Activated naive CD4-positive, alpha-beta T cell treated with anti-CD3 and anti-CD28 coated beads for 36 hours (primary cell): ENCODE measurements at regions not wholly inside any gene's neighbourhood (a gene's known extent, or its start where the extent isn't known, plus 50 kb on each side); places are given as distances from the start of the nearest gene placed in this dataset.

Experiments
- CTCF ChIA-PET: fragments of 350-600 bp; sonication (Branson Sonifier 250); formaldehyde crosslinking; loops from one replicate; lab custom pipeline; 2021; ENCODE audit warnings: antibody characterized with exemption; lab: Charles Lee
- DNase-seq: peaks from one replicate; pipeline ENCODE4 v3.0.0-alpha.2; 2020
- H3K27ac Mint-ChIP-seq: one replicate; pipeline ENCODE4 v1.8.0; 2021; ENCODE audit warnings: mild to moderate bottlenecking, mixed read lengths
- H3K27me3 Mint-ChIP-seq: one replicate; pipeline ENCODE4 v1.8.0; 2021; ENCODE audit warnings: low read depth, mixed read lengths
- H3K36me3 Mint-ChIP-seq: one replicate; pipeline ENCODE4 v1.8.0; 2021; ENCODE audit warnings: low read depth, mixed read lengths
- H3K4me1 Mint-ChIP-seq: one replicate; pipeline ENCODE4 v1.8.0; 2021; ENCODE audit warnings: low read depth, mixed read lengths
- H3K4me3 Mint-ChIP-seq: one replicate; pipeline ENCODE4 v1.8.0; 2021; ENCODE audit warnings: mild to moderate bottlenecking, moderate library complexity, mixed read lengths
- H3K9me3 Mint-ChIP-seq: one replicate; pipeline ENCODE4 v1.8.0; 2021; ENCODE audit warnings: mixed read lengths
- intact Hi-C: fragments of 100-400 bp; cut with micrococcal nuclease; formaldehyde crosslinking; loops from one replicate; pipeline ENCODE4 v1.15.1; 2023

DNA sequence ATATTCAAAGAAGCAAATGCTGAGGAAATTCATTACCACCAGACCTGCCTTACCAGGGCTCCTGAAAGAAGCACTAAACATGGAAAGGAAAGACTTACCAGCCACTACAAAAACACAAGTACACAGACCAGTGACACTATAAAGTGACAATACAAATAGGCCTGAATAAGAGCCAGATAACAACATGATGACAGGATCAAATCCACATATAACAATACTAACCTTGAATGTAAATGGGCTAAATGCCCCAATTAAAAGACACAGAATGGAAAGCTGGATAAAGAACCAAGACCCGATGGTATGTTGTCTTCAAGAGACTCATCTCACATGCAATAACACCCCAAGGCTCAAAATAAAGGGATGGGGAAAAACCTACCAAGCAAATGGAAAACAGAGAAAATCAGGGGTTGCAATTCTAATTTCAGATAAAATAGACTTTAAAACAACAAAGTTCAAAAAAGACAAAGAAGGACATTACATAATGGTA, 353.4 kb downstream of the LNPK start:
- no peak for DNase-seq
- CTCF ChIA-PET, result no interaction called here
- Mint-ChIP-seq H3K4me3 (no peak overlapping the region), H3K27me3 (peaks cover 12% of the 10 kb centered on the region), H3K9me3 (no peaks in the 10 kb centered on the region), H3K36me3 (no peaks in the 10 kb centered on the region), H3K4me1 (no peaks in the 10 kb centered on the region), H3K27ac (no peak overlapping the region)
- intact Hi-C loops, result no loop called here

DNA sequence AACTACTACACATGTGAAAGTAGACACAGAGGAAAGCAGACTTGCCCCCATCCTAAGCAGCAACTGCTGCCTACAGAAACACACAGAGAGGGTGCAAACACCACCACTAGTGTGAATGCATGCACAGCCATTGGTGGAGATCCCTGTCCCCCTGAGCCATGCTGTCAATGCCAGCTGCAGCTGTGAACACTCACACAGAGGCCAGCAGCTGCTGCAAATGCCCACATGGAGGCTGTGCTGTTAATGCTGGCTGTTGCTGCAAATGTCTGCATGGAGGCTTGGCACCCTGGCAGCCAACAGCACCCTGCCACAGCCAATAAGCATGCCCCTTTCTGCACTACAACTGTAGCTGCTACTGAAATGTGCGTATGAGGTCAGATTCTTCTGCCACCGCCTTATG, 355.0 kb downstream of the LNPK start:
- Mint-ChIP-seq H3K4me1 (no peaks in the 10 kb centered on the region), H3K9me3 (no peaks in the 10 kb centered on the region), H3K27me3 (peaks cover 12% of the 10 kb centered on the region), H3K4me3 (no peak overlapping the region), H3K27ac (no peak overlapping the region), H3K36me3 (no peaks in the 10 kb centered on the region)
- DNase-seq, result no peak
- intact Hi-C loops, result no loop called here
- CTCF ChIA-PET, result no interaction called here

DNA sequence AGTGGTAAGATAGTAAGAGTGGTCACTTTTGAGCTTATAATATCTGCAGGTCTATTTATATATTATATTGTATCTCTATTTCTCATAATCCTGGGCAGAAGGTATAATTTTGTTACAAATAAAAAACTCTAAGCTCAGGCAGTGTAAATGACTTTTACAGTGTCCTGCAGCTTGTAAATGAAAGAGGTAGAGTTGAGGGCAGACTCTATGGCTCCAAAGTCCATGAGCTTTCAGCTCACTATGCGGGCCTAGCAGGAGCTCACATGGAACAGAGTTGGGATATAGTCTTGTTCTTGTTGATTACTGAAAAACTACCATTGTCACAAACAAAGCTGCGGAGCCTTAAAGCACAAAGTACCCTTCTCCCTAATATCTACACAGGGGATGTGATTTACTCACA, 361.4 kb downstream of the LNPK start:
- CTCF ChIA-PET, result interaction anchor here (0.9 kb wide), 1 partner anchor 225 kb away, joined by 3 read pairs; no protein-coding TSS in a partner anchor
- no peak for DNase-seq
- Mint-ChIP-seq H3K4me3 (no peak overlapping the region), H3K27me3 (peaks cover 7% of the 10 kb centered on the region), H3K4me1 (no peaks in the 10 kb centered on the region), H3K9me3 (no peaks in the 10 kb centered on the region), H3K36me3 (no peaks in the 10 kb centered on the region), H3K27ac (no peak overlapping the region)
- intact Hi-C loops, result no loop called here

GRCh38 chr2:175633227-175633626, 368.8 kb downstream of the LNPK start:
- no peak overlapping the region for H3K27ac Mint-ChIP-seq
- no peak for DNase-seq
- H3K9me3 Mint-ChIP-seq, result no peaks in the 10 kb centered on the region
- peaks cover 9% of the 10 kb centered on the region for H3K27me3 Mint-ChIP-seq
- no peak overlapping the region for H3K4me3 Mint-ChIP-seq
- H3K4me1 Mint-ChIP-seq, result no peaks in the 10 kb centered on the region
- no peaks in the 10 kb centered on the region for H3K36me3 Mint-ChIP-seq
- intact Hi-C loops, result no loop called here
- CTCF ChIA-PET, result no interaction called here

DNA sequence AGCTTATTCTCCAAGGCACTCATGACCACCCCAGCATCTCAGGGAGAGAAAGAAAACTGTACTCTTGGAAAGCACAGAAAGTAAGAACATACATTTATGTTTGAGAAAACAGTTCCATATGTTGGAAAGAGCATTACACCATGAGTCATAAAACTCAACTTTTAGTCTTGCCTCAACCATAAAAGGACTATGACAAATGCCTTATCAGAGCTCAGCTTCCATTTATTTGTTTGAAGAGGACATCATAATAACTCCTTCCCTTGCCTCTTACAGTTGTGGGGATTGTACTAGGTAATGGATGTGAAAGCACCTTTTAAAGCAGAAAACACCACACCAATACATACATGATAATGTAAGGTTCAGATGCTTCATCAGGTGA, 370.8 kb downstream of the LNPK start:
- H3K27ac Mint-ChIP-seq, result no peak overlapping the region

DNA sequence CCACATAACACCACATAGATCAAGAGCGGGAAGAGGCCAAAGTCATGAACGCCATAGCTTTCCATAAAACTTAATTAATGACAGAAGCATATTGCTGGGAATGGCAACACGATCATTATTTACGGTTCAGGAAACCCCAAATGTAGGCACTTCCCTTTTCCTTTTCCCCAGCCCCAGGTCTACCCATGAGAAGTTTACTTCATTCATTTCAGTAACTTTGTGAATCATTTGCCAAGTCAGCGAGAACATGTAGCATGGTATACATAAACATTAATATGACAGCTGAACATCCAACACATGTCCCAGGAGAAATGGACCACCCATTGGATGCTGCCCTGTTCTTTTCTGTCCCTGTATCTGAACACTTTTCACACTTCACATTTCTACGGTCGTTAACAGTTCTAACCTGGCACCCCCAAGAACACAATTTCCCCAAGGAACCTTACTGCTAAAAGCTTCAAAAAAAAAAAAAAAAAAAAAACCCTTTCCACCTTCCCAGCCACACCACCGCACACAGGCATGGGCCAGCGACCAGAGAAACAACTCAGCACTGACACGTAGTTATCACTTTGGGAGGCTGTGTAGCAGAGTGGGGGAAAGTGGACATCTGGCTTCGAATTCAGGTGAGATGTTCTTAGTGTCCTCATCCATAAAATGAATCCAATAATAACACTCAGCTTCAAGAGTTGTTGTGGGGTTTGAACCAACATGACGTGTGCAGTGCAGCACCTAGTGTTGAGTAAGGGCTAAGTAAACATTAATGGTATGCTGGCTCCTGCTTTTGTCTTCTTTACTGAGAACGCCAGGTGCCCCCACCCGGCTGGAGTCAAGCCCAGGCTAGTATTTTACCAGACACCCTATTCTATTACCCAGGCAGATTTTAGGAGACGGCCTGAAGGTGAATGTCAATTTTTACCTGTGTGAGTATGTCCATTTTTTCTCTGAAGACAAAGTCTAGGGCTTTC, 371.5 kb downstream of the LNPK start:
- H3K36me3 Mint-ChIP-seq, result no peaks in the 10 kb centered on the region
- H3K27ac Mint-ChIP-seq, result no peak overlapping the region
- peaks cover 5% of the 10 kb centered on the region for H3K27me3 Mint-ChIP-seq
- CTCF ChIA-PET, result no interaction called here
- no peak for DNase-seq
- no peaks in the 10 kb centered on the region for H3K4me1 Mint-ChIP-seq
- no peaks in the 10 kb centered on the region for H3K9me3 Mint-ChIP-seq
- no peak overlapping the region for H3K4me3 Mint-ChIP-seq
- intact Hi-C loops, result no loop called here

More for the DNA sequence above, 370.8 kb downstream of the LNPK start:
- Mint-ChIP-seq H3K4me1 (no peaks in the 10 kb centered on the region), H3K9me3 (no peaks in the 10 kb centered on the region), H3K36me3 (no peaks in the 10 kb centered on the region), H3K4me3 (no peak overlapping the region), H3K27me3 (peaks cover 9% of the 10 kb centered on the region)
- no peak for DNase-seq
- CTCF ChIA-PET, result no interaction called here
- intact Hi-C loops, result no loop called here

- CTCF ChIA-PET, result interaction anchor here (0.6 kb wide), 1 partner anchor 169 kb away, joined by 4 read pairs; no protein-coding TSS in a partner anchor
- Mint-ChIP-seq H3K4me1 (no peaks in the 10 kb centered on the region), H3K27me3 (peaks cover 7% of the 10 kb centered on the region)
Observed at GRCh38 chr2:175628243-175628642, 373.8 kb downstream of the LNPK start.

GRCh38 chr2:175627405-175627804, 374.7 kb downstream of the LNPK start:
- Mint-ChIP-seq H3K9me3 (no peaks in the 10 kb centered on the region), H3K36me3 (no peaks in the 10 kb centered on the region), H3K27me3 (peaks cover 6% of the 10 kb centered on the region), H3K27ac (no peak overlapping the region), H3K4me1 (no peaks in the 10 kb centered on the region), H3K4me3 (no peak overlapping the region)
- no peak for DNase-seq
- CTCF ChIA-PET, result interaction anchor here (0.6 kb wide), 1 partner anchor 168 kb away, joined by 4 read pairs; no protein-coding TSS in a partner anchor
- intact Hi-C loops, result no loop called here

More at GRCh38 chr2:175628243-175628642, 373.8 kb downstream of the LNPK start:
- DNase-seq, result no peak
- no peaks in the 10 kb centered on the region for H3K36me3 Mint-ChIP-seq
- H3K27ac Mint-ChIP-seq, result no peak overlapping the region
- H3K4me3 Mint-ChIP-seq, result no peak overlapping the region
- H3K9me3 Mint-ChIP-seq, result no peaks in the 10 kb centered on the region
- intact Hi-C loops, result no loop called here

GRCh38 chr2:175626796-175627195, 375.3 kb downstream of the LNPK start:
- no peaks in the 10 kb centered on the region for H3K36me3 Mint-ChIP-seq
- H3K4me3 Mint-ChIP-seq, result no peak overlapping the region
- H3K9me3 Mint-ChIP-seq, result no peaks in the 10 kb centered on the region
- peaks cover 4% of the 10 kb centered on the region for H3K27me3 Mint-ChIP-seq
- no peak for DNase-seq
- H3K27ac Mint-ChIP-seq, result no peak overlapping the region
- no peaks in the 10 kb centered on the region for H3K4me1 Mint-ChIP-seq
- intact Hi-C loops, result no loop called here
- CTCF ChIA-PET, result no interaction called here

GRCh38 chr2:175624785-175625184, 377.3 kb downstream of the LNPK start:
- Mint-ChIP-seq H3K4me3 (no peak overlapping the region), H3K4me1 (no peaks in the 10 kb centered on the region), H3K36me3 (no peaks in the 10 kb centered on the region), H3K27ac (no peak overlapping the region), H3K9me3 (no peaks in the 10 kb centered on the region), H3K27me3 (peaks cover 6% of the 10 kb centered on the region)
- intact Hi-C loops, result no loop called here
- no peak for DNase-seq
- CTCF ChIA-PET, result no interaction called here

- intact Hi-C loops, result no loop called here
- Mint-ChIP-seq H3K27me3 (peaks cover 9% of the 10 kb centered on the region), H3K4me3 (no peak overlapping the region), H3K4me1 (no peaks in the 10 kb centered on the region), H3K9me3 (no peaks in the 10 kb centered on the region), H3K27ac (no peak overlapping the region), H3K36me3 (no peaks in the 10 kb centered on the region)
- CTCF ChIA-PET, result no interaction called here
- DNase-seq, result no peak
Observed at GRCh38 chr2:175624211-175624761, 377.8 kb downstream of the LNPK start.

- peaks cover 4% of the 10 kb centered on the region for H3K9me3 Mint-ChIP-seq
- intact Hi-C loops, result no loop called here
- no peak overlapping the region for H3K4me3 Mint-ChIP-seq
- no peaks in the 10 kb centered on the region for H3K4me1 Mint-ChIP-seq
- no peak overlapping the region for H3K27ac Mint-ChIP-seq
- DNase-seq, result no peak
- peaks cover 9% of the 10 kb centered on the region for H3K27me3 Mint-ChIP-seq
- H3K36me3 Mint-ChIP-seq, result no peaks in the 10 kb centered on the region
- CTCF ChIA-PET, result no interaction called here
Observed at GRCh38 chr2:175621821-175622220, 380.2 kb downstream of the LNPK start.
